ENCODE measurements at regions not wholly inside any gene's neighbourhood (a gene's known extent, or its start where the extent isn't known, plus 50 kb on each side); places are given as distances from the start of the nearest gene placed in this dataset.

GRCh38 chr2:106334802-106335201, 133.4 kb downstream of the RGPD3 start:
- no peak for TF ChIP-seq CTCF (IDR thresholded peaks at IDR 0.05)
- TF ChIP-seq POLR2AphosphoS5 (IDR thresholded peaks at IDR 0.05) = no peak
- TF ChIP-seq EP300 (IDR thresholded peaks at IDR 0.05) = no peak
